ENCODE measurements at regions not wholly inside any gene's neighbourhood (a gene's known extent, or its start where the extent isn't known, plus 50 kb on each side); places are given as distances from the start of the nearest gene placed in this dataset.

DNA sequence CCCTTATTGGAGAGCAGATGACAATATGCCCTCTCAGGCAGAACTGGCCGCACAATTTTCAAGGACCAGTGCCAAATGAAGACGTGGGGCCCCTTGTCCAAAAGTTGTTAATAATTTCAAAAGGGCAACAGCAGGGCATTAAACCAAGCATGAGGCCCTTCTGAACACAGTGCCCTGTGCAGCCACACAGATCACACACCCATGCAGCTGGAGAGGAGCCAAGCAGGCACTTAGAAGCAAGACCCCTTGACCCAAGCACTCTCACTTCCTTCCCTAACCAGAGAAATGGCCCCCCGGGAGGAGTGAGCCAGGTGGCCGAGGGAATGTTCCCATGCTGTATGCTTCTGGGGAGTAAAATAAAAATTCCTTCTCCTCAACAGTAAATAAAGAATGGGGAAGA, 114.0 kb upstream of the TMPO start:
- no peak for DNase-seq (ENCODE audit: low read depth)
- TF ChIP-seq, protein P1, sequence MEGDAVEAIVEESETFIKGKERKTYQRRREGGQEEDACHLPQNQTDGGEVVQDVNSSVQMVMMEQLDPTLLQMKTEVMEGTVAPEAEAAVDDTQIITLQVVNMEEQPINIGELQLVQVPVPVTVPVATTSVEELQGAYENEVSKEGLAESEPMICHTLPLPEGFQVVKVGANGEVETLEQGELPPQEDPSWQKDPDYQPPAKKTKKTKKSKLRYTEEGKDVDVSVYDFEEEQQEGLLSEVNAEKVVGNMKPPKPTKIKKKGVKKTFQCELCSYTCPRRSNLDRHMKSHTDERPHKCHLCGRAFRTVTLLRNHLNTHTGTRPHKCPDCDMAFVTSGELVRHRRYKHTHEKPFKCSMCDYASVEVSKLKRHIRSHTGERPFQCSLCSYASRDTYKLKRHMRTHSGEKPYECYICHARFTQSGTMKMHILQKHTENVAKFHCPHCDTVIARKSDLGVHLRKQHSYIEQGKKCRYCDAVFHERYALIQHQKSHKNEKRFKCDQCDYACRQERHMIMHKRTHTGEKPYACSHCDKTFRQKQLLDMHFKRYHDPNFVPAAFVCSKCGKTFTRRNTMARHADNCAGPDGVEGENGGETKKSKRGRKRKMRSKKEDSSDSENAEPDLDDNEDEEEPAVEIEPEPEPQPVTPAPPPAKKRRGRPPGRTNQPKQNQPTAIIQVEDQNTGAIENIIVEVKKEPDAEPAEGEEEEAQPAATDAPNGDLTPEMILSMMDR (IDR thresholded peaks at IDR 0.05; ENCODE audit: insufficient read depth, low read depth, low read length): no peak
- no peak overlapping the region for H3K4me3 ChIP-seq (ENCODE audit: low read depth, low read length)

DNA sequence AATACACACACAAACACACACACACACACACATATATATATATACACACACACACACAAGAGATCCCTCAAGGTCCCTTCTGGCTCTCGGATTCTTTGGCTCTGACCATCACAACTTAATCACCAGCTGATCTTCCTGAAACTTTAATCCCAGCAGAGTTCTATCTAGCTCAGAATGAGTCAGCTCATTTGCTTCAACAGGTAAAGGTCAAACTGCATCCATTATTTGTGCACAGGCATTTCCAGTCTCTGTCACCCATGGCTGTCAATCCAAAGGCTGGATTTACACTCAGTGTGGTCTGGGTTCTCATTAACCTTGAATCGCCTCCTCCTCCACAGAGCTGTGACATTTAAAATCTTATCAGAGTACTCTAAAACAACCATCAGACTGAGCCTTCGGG, 113.3 kb upstream of the TMPO start:
- no peak for DNase-seq (ENCODE audit: low read depth)
- TF ChIP-seq, protein P1 (IDR thresholded peaks at IDR 0.05; ENCODE audit: insufficient read depth, low read depth, low read length): no peak
- no peak overlapping the region for H3K4me3 ChIP-seq (ENCODE audit: low read depth, low read length)

DNA sequence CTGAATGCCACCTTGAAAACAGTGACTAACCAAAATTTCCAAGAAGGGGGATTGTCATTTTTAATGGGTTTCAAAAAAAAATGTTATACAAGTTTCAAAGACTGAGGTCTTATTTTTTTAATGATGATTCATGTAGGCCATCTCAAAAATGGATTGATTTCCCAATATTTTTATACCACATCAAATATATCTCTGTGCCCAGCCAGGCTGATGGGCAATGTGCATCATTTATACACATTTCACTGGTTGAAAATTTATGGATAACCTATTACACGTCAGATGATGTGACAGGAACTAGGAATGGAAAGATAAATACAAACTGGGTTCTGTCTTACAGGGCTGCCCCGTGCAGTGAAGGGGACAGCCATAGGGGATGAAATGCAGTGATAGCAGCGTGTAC, 112.7 kb upstream of the TMPO start:
- TF ChIP-seq, protein P1 (IDR thresholded peaks at IDR 0.05; ENCODE audit: insufficient read depth, low read depth, low read length): no peak
- no peak for DNase-seq (ENCODE audit: low read depth)
- no peak overlapping the region for H3K4me3 ChIP-seq (ENCODE audit: low read depth, low read length)

DNA sequence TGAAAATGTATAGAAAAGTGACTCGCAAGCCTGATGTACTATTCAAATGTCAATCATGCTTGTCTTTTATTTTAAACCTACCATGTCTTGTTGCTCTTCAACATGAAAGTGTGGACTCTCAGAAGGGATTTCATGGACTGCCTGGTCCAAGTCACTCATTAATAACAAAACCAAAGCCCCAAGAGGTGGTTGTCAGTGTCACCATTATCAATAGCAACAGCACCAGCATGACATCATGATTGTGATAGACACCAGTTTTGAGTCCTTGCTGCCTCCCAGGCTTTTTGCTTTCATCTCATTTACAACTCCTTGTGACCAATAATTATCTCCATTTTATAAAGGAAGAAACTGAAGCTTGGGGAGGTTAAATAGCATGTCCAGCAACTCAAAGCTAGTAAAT, 112.0 kb upstream of the TMPO start:
- no peak for DNase-seq (ENCODE audit: low read depth)
- H3K4me3 ChIP-seq (ENCODE audit: low read depth, low read length): no peak overlapping the region
- TF ChIP-seq, protein P1 (IDR thresholded peaks at IDR 0.05; ENCODE audit: insufficient read depth, low read depth, low read length): no peak

DNA sequence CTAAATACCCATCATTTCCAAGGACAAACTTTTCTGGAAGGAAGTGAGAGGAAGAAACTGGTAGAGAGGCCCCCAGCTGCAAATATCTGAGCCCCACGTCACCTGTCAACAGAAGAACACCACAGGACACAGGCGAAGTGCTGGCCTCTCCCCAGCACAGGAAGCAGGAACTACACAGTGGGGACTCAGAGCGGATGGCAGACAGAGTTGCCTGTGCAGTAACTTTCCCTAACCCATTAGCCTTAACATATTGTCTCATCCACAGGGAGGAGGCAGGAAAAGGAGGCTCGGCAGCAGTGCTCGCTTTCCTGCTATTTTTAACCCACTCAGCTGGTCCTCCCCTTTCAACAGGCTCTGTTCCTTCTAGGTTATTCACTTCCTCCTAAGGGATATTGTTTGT, 111.5 kb upstream of the TMPO start:
- TF ChIP-seq, protein P1 (IDR thresholded peaks at IDR 0.05; ENCODE audit: insufficient read depth, low read depth, low read length): no peak
- H3K4me3 ChIP-seq (ENCODE audit: low read depth, low read length): no peak overlapping the region
- no peak for DNase-seq (ENCODE audit: low read depth)

DNA sequence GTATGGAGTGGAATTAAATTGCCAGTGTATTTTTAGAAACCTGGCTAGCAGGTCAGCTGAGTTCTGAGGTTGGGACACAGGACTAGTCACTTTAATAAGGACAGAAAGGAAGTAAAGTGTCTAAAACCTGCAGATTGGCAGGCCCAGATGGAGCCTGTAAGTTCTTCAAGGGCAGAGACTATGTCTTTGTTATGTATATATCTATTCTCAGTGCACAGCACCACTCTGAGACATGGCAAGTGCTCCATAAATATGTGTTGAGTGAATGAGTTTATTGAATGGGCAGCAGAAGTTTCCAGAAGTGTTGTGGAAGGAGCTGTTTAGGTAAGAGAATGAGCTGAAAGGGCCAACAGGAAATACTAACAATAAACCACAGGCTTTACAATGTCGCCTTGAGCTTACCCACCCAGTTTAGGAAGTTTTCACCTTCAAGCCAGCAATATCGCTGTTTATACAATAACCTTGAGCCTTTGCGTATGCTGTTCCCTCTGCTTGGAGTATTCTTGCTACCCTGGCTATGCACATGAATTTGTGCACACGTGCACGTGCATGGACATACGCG, 109.5 kb upstream of the TMPO start:
- H3K4me3 ChIP-seq (ENCODE audit: low read depth, low read length): no peak overlapping the region
- TF ChIP-seq, protein P1 (IDR thresholded peaks at IDR 0.05; ENCODE audit: insufficient read depth, low read depth, low read length): no peak
- DNase-seq (ENCODE audit: low read depth): no peak

DNA sequence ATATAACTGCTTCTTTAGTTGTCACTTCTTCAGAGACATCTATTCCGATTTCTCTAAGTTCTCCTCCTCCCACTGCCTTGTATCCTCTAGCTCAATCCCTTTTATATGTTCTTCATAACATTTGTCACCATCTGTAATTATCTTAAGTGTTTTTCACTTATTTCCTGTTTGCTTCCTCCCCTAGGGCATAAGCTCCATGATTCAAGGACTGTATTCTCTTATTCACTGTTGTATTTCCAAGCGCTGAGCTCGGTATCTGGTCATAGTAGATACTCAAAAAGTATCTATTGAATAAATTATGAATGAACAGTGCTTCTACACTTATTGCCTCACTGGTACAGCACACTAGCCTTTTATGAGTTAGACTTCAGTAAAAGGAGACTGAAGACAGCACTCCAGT, 109.0 kb upstream of the TMPO start:
- TF ChIP-seq, protein P1 (IDR thresholded peaks at IDR 0.05; ENCODE audit: insufficient read depth, low read depth, low read length): no peak

More for the DNA sequence above, 109.0 kb upstream of the TMPO start:
- no peak overlapping the region for H3K4me3 ChIP-seq (ENCODE audit: low read depth, low read length)
- DNase-seq (ENCODE audit: low read depth): no peak

Measured in fibroblast of villous mesenchyme (primary cell).